ENCODE measurements at regions not wholly inside any gene's neighbourhood (a gene's known extent, or its start where the extent isn't known, plus 50 kb on each side); places are given as distances from the start of the nearest gene placed in this dataset.

DNA sequence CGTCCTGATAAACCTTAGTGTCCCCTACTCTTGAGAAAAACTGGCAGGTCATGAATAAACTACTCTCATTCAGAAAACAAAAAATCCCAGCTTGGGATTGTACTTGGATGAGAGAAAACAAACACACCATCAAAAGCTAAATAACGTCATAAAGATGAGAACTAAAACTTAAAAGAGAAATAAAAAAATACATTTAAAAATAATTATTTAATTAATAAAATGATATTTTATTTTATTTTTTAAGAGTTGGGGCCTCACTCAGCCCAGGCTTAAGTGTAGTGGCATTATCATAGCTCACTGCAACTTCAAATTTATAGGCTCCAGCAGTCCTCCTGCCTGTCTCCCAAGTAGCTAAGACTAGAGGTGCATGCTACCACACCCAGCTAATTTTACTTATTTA lies 125.4 kb upstream of the CA10 start:
- no TSS peak for BruUV-seq (replicated peaks)
- no peaks in the 10 kb centered on the region for H3K9me3 ChIP-seq (ENCODE audit: control insufficient read depth, insufficient read depth, low read depth, low read length)
- no peak overlapping the region for H3K4me3 ChIP-seq (ENCODE audit: low read depth in 2 of 2, low read length in 2 of 2)
- no peak for ATAC-seq
- CTCF ChIA-PET = no interaction called here
- H3K27me3 ChIP-seq (ENCODE audit: control insufficient read depth, insufficient read depth, low read length) = no peaks in the 10 kb centered on the region
- POLR2A ChIA-PET = no interaction called here
- in situ Hi-C loops (cut with HindIII; ENCODE audit: low pct_unique_long_range_greater_than_20kb, low sequenced_read_pairs) = no loop called here
- no peak for TF ChIP-seq TCF7L2 (IDR thresholded peaks at IDR 0.05; ENCODE audit: low read depth, low read length)
- TF ChIP-seq POLR2AphosphoS5 (IDR thresholded peaks at IDR 0.05; ENCODE audit: low read depth, low read length) = no peak
- no peak for TF ChIP-seq SIN3A (IDR thresholded peaks at IDR 0.05; ENCODE audit: borderline replicate concordance, insufficient read depth, low read depth, low read length)
- no peak for TF ChIP-seq CTCF (IDR thresholded peaks at IDR 0.05)
- TF ChIP-seq REST (IDR thresholded peaks at IDR 0.05; ENCODE audit: insufficient read depth in 1 of 2, low read depth in 2 of 2, low read length in 1 of 2) = no peak
- intact Hi-C loops (cut with micrococcal nuclease; ENCODE audit: unreplicated experiment) = no loop called here
- DNase-seq (ENCODE audit: low read depth, low spot score) = no peak
- H3K27ac ChIP-seq (ENCODE audit: low read length) = no peak overlapping the region
- H3K36me3 ChIP-seq (ENCODE audit: control insufficient read depth, insufficient read depth, low read length) = no peaks in the 10 kb centered on the region
- no peaks in the 10 kb centered on the region for H3K4me1 ChIP-seq (ENCODE audit: control insufficient read depth, insufficient read depth, low read length)

- no peak for DNase-seq (ENCODE audit: low read depth, low spot score)
- ChIA-PET CTCF (no interaction called here), POLR2A (no interaction called here)
- BruUV-seq (replicated peaks) = no TSS peak
- TF ChIP-seq SIN3A (IDR thresholded peaks at IDR 0.05; ENCODE audit: borderline replicate concordance, insufficient read depth, low read depth, low read length) (no peak), TCF7L2 (IDR thresholded peaks at IDR 0.05; ENCODE audit: low read depth, low read length) (no peak), REST (IDR thresholded peaks at IDR 0.05; ENCODE audit: insufficient read depth in 1 of 2, low read depth in 2 of 2, low read length in 1 of 2) (no peak), POLR2AphosphoS5 (IDR thresholded peaks at IDR 0.05; ENCODE audit: low read depth, low read length) (no peak), CTCF (IDR thresholded peaks at IDR 0.05) (no peak)
- Histone ChIP-seq H3K9me3 (ENCODE audit: control insufficient read depth, insufficient read depth, low read depth, low read length) (no peaks in the 10 kb centered on the region), H3K36me3 (ENCODE audit: control insufficient read depth, insufficient read depth, low read length) (no peaks in the 10 kb centered on the region), H3K27ac (ENCODE audit: low read length) (no peak overlapping the region), H3K4me3 (ENCODE audit: low read depth in 2 of 2, low read length in 2 of 2) (no peak overlapping the region), H3K4me1 (ENCODE audit: control insufficient read depth, insufficient read depth, low read length) (no peaks in the 10 kb centered on the region), H3K27me3 (ENCODE audit: control insufficient read depth, insufficient read depth, low read length) (no peaks in the 10 kb centered on the region)
- no peak for ATAC-seq
- intact Hi-C loops (cut with micrococcal nuclease; ENCODE audit: unreplicated experiment) = no loop called here
- in situ Hi-C loops (cut with HindIII; ENCODE audit: low pct_unique_long_range_greater_than_20kb, low sequenced_read_pairs) = no loop called here
Measured at GRCh38 chr17:52276381-52277008, 118.0 kb upstream of the CA10 start.

Measured in Panc1 (cell line).